HG03378 (cell line): ENCODE measurements at regions not wholly inside any gene's neighbourhood (a gene's known extent, or its start where the extent isn't known, plus 50 kb on each side); places are given as distances from the start of the nearest gene placed in this dataset.
"Not testable (repeated sequence)": the region's sequence is repeated elsewhere in the genome, so short reads cannot be mapped to it uniquely, and the experiment has no call there.

ENCODE experiments used
- ATAC-seq: cut with Tn5 transposase; IDR thresholded peaks from one replicate; pipeline ENCODE4 v1.9.1; 2021; ENCODE audit warnings: mild to moderate bottlenecking, moderate library complexity; ENCODE audit not compliant: unreplicated experiment

GRCh38 chr2:136715146-136715545 lies 50.2 kb upstream of the THSD7B start:
- no peak for ATAC-seq

- no peak for ATAC-seq
These were observed 50.8 kb upstream of the THSD7B start for GRCh38 chr2:136714452-136714951.

GRCh38 chr2:136713739-136714138 lies 51.6 kb upstream of the THSD7B start:
- no peak for ATAC-seq

- no peak for ATAC-seq
These were observed 60.0 kb upstream of the THSD7B start for GRCh38 chr2:136705336-136705735.

GRCh38 chr2:136703214-136703613 lies 62.1 kb upstream of the THSD7B start:
- ATAC-seq: no peak

GRCh38 chr2:136696438-136696837 lies 68.9 kb upstream of the THSD7B start:
- no peak for ATAC-seq

GRCh38 chr2:136693966-136694365 lies 71.4 kb upstream of the THSD7B start:
- ATAC-seq: no peak

- ATAC-seq: not testable (repeated sequence)
These were observed 85.3 kb upstream of the THSD7B start for GRCh38 chr2:136680079-136680478.

- no peak for ATAC-seq
These were observed 99.6 kb upstream of the THSD7B start for GRCh38 chr2:136665736-136666135.

- ATAC-seq: no peak
These were observed 100.5 kb upstream of the THSD7B start for GRCh38 chr2:136664713-136665405.

- no peak for ATAC-seq
These were observed 107.1 kb upstream of the THSD7B start for GRCh38 chr2:136658201-136658600.

GRCh38 chr2:136653861-136654260 lies 111.5 kb upstream of the THSD7B start:
- ATAC-seq: no peak

GRCh38 chr2:136651456-136652010 lies 113.8 kb upstream of the THSD7B start:
- no peak for ATAC-seq

GRCh38 chr2:136647039-136647438 lies 118.3 kb upstream of the THSD7B start:
- no peak for ATAC-seq

- no peak for ATAC-seq
These were observed 120.0 kb upstream of the THSD7B start for GRCh38 chr2:136645236-136645828.

- no peak for ATAC-seq
These were observed 125.7 kb upstream of the THSD7B start for GRCh38 chr2:136639651-136640050.

- ATAC-seq: no peak
These were observed 127.2 kb upstream of the THSD7B start for GRCh38 chr2:136638193-136638592.

- no peak for ATAC-seq
These were observed 127.9 kb upstream of the THSD7B start for GRCh38 chr2:136637402-136637801.

- no peak for ATAC-seq
These were observed 136.9 kb upstream of the THSD7B start for GRCh38 chr2:136628490-136628889.

GRCh38 chr2:136613096-136613495 lies 152.2 kb upstream of the THSD7B start:
- no peak for ATAC-seq

GRCh38 chr2:136612079-136612478 lies 153.3 kb upstream of the THSD7B start:
- ATAC-seq: no peak

- no peak for ATAC-seq
These were observed 153.9 kb upstream of the THSD7B start for GRCh38 chr2:136611451-136611850.
